ENCODE measurements at regions not wholly inside any gene's neighbourhood (a gene's known extent, or its start where the extent isn't known, plus 50 kb on each side); places are given as distances from the start of the nearest gene placed in this dataset.

DNA sequence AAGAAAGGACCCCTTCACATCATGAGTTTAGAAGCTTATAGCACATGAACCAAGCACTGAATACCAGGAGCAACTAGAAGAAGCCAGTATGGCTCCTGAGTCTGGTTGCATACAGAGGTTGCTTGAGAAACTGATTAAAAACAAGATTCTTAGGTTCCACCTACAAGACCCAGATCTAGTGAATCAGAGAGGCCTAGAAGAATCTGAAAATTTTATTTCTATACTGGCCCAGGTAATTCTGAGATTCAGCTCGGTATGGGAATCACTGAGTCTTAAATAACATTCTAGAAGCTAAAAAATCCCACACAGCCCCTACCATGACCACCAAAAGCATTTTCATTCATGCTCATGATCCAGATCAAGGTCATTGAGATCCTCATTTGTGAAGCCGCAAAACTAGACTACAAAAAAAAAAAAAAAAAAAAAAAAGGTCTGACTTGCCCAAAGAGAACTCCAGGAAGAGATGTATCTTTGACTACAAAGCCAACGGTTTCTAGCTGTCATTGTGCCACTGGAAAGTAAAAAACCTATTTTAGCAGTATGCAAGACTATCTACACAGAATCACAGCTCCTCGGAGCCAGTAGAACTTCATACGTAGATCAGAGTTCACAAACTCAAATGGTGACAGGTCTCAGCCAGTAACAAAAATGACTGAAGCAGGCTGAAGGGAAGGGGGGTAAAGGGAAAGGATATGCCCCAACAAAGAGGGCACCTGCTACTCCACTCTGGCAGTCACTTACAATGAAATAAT, 168.4 kb upstream of the EGLN3 start:
- no peak for TF ChIP-seq POLR2A (IDR thresholded peaks at IDR 0.05; ENCODE audit: low read depth, low read length)
- no peak for TF ChIP-seq POLR2AphosphoS5 (IDR thresholded peaks at IDR 0.05; ENCODE audit: insufficient read depth, low read depth, low read length)
- TF ChIP-seq, protein P1, sequence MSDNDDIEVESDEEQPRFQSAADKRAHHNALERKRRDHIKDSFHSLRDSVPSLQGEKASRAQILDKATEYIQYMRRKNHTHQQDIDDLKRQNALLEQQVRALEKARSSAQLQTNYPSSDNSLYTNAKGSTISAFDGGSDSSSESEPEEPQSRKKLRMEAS (IDR thresholded peaks at IDR 0.05; ENCODE audit: insufficient read depth, insufficient read length) = no peak
- TF ChIP-seq JUN (IDR thresholded peaks at IDR 0.05; ENCODE audit: borderline replicate concordance, insufficient read depth, insufficient read length, low read depth) = no peak
- no peak for TF ChIP-seq EZH2 (IDR thresholded peaks at IDR 0.05; ENCODE audit: borderline replicate concordance, low read depth, low read length, severe bottlenecking)
- TF ChIP-seq, protein P2, sequence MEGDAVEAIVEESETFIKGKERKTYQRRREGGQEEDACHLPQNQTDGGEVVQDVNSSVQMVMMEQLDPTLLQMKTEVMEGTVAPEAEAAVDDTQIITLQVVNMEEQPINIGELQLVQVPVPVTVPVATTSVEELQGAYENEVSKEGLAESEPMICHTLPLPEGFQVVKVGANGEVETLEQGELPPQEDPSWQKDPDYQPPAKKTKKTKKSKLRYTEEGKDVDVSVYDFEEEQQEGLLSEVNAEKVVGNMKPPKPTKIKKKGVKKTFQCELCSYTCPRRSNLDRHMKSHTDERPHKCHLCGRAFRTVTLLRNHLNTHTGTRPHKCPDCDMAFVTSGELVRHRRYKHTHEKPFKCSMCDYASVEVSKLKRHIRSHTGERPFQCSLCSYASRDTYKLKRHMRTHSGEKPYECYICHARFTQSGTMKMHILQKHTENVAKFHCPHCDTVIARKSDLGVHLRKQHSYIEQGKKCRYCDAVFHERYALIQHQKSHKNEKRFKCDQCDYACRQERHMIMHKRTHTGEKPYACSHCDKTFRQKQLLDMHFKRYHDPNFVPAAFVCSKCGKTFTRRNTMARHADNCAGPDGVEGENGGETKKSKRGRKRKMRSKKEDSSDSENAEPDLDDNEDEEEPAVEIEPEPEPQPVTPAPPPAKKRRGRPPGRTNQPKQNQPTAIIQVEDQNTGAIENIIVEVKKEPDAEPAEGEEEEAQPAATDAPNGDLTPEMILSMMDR (IDR thresholded peaks at IDR 0.05; ENCODE audit: extremely low read depth in 1 of 2, insufficient read depth in 1 of 2, low read depth in 1 of 2, low read length in 2 of 2) = no peak
- TF ChIP-seq FOS (IDR thresholded peaks at IDR 0.05; ENCODE audit: borderline replicate concordance, insufficient read depth, low read length) = no peak
- no peak for TF ChIP-seq MYC (IDR thresholded peaks at IDR 0.05; ENCODE audit: low read depth, low read length)
- TF ChIP-seq GATA2 (IDR thresholded peaks at IDR 0.05; ENCODE audit: insufficient read depth, insufficient read length, low read depth, low read length) = no peak
- Histone ChIP-seq H3K4me1 (ENCODE audit: control insufficient read depth, extremely low read depth, insufficient read depth, low read length) (no peaks in the 10 kb centered on the region), H3K27me3 (ENCODE audit: control insufficient read depth in 2 of 2, insufficient read depth in 2 of 2, low read length in 2 of 2) (no peaks in the 10 kb centered on the region), H3K9me1 (replicated peaks; ENCODE audit: control insufficient read depth, extremely low read depth, insufficient read depth, low read length) (no peaks in the 10 kb centered on the region), H3K4me3 (replicated peaks in 1 of 3; ENCODE audit: insufficient read depth in 1 of 3, low read depth in 1 of 3, low read length in 3 of 3) (no peak overlapping the region), H3K79me2 (ENCODE audit: control insufficient read depth, insufficient read depth, low read length) (no peaks in the 10 kb centered on the region), H3K4me2 (ENCODE audit: insufficient read depth, low read length) (no peak overlapping the region), H3K9ac (replicated peaks; ENCODE audit: extremely low read depth, insufficient read depth, low read length) (no peak overlapping the region), H3K9me3 (replicated peaks; ENCODE audit: control insufficient read depth, insufficient read depth, low read length) (no peaks in the 10 kb centered on the region), H3K36me3 (ENCODE audit: control insufficient read depth in 2 of 2, extremely low read depth in 1 of 2, insufficient read depth in 2 of 2, low read length in 2 of 2) (no peaks in the 10 kb centered on the region), H4K20me1 (replicated peaks; ENCODE audit: control insufficient read depth, extremely low read depth, insufficient read depth, low read length) (no peaks in the 10 kb centered on the region), H3K27ac (ENCODE audit: insufficient read depth, low read depth, low read length) (no peak overlapping the region), H2AFZ (ENCODE audit: low read depth, low read length) (no peak overlapping the region)
- dilution Hi-C loops (cut with MboI; ENCODE audit: extremely low pct_ligation_motif_present, low sequenced_read_pairs) (no loop called here), intact Hi-C loops (cut with micrococcal nuclease) (no loop called here)
- no TSS peak for BruUV-seq (replicated peaks)
- POLR2A ChIA-PET = no interaction called here
- CTCF ChIA-PET = no interaction called here
- FAIRE-seq (no peak), DNase-seq (ENCODE audit: low read depth, low spot score) (no peak)

Data from endothelial cell of umbilical vein (primary cell).